SK-N-SH treated with all-trans-retinoic acid at 6 μM for 48 hours (cell line): ENCODE measurements at regions not wholly inside any gene's neighbourhood (a gene's known extent, or its start where the extent isn't known, plus 50 kb on each side); places are given as distances from the start of the nearest gene placed in this dataset.

Experiments used
- ESRRG ChIP-seq: fragments of 250-450 bp; sonication (Bioruptor Pico); IDR thresholded peaks from 2 replicates; pipeline ENCODE4 v1.6.1; 2021; ENCODE audit warnings: mild to moderate bottlenecking
- RARB ChIP-seq: fragments of 250-450 bp; sonication (Bioruptor Pico); IDR thresholded peaks from 2 replicates; pipeline ENCODE4 v1.8.0; 2021; ENCODE audit warnings: mild to moderate bottlenecking, moderate library complexity
- SNAI2 ChIP-seq: fragments of 250-450 bp; sonication (Bioruptor Pico); IDR thresholded peaks from 2 replicates; pipeline ENCODE4 v1.5.0; 2020; ENCODE audit warnings: mild to moderate bottlenecking, moderate library complexity
- TOX ChIP-seq: fragments of 250-450 bp; sonication (Bioruptor Pico); IDR thresholded peaks from 2 replicates; pipeline ENCODE4 v1.8.0; 2021; ENCODE audit warnings: mild to moderate bottlenecking, moderate library complexity, borderline replicate concordance
- TF ChIP-seq, protein P1 (sequence below): fragments of 250-450 bp; sonication (Bioruptor Pico); IDR thresholded peaks from 2 replicates; pipeline ENCODE4 v1.5.0; 2020; ENCODE audit warnings: mild to moderate bottlenecking, moderate library complexity

- TF ChIP-seq ESRRG (CRISPR knock-in tag) (no peak), TOX (no peak), SNAI2 (CRISPR knock-in tag) (no peak), RARB (no peak)
- TF ChIP-seq, protein P1, sequence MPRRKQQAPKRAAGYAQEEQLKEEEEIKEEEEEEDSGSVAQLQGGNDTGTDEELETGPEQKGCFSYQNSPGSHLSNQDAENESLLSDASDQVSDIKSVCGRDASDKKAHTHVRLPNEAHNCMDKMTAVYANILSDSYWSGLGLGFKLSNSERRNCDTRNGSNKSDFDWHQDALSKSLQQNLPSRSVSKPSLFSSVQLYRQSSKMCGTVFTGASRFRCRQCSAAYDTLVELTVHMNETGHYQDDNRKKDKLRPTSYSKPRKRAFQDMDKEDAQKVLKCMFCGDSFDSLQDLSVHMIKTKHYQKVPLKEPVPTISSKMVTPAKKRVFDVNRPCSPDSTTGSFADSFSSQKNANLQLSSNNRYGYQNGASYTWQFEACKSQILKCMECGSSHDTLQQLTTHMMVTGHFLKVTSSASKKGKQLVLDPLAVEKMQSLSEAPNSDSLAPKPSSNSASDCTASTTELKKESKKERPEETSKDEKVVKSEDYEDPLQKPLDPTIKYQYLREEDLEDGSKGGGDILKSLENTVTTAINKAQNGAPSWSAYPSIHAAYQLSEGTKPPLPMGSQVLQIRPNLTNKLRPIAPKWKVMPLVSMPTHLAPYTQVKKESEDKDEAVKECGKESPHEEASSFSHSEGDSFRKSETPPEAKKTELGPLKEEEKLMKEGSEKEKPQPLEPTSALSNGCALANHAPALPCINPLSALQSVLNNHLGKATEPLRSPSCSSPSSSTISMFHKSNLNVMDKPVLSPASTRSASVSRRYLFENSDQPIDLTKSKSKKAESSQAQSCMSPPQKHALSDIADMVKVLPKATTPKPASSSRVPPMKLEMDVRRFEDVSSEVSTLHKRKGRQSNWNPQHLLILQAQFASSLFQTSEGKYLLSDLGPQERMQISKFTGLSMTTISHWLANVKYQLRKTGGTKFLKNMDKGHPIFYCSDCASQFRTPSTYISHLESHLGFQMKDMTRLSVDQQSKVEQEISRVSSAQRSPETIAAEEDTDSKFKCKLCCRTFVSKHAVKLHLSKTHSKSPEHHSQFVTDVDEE (CRISPR knock-in tag): no peak
Measured at GRCh38 chr6:139982195-139982594, 607.7 kb upstream of the CITED2 start.
